Right kidney (tissue), 1 donor: ENCODE measurements at regions not wholly inside any gene's neighbourhood (a gene's known extent, or its start where the extent isn't known, plus 50 kb on each side); places are given as distances from the start of the nearest gene placed in this dataset.

ENCODE experiments used
- DNase-seq: peaks from one replicate; pipeline ENCODE4 v3.0.0-alpha.2; 2016

- DNase-seq, result no peak
These were observed 2362.4 kb upstream of the TENM3 start for GRCh38 chr4:179880756-179881155.

- DNase-seq, result no peak
These were observed 2349.0 kb upstream of the TENM3 start for GRCh38 chr4:179894066-179894778.

GRCh38 chr4:179919587-179919986 lies 2323.6 kb upstream of the TENM3 start:
- no peak for DNase-seq

DNA sequence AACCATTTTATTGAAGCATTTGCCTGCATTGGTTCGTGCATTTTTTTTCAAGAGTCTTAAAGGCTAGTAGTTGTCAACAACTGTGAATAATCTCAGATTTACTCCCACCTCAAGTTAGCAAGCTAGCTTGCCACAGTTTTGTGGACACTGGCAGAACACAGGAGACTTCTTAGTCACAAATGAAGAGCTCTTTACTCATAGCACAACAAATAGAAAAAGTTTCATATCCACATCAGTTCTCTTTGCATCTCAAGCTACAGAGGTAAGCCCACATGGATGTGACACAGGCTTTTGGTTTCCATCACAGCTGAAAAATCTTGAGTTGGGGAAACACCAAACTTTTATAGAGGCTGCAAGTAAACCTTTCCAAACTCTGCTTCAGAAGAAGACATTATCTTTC lies 2315.7 kb upstream of the TENM3 start:
- DNase-seq, result no peak

DNA sequence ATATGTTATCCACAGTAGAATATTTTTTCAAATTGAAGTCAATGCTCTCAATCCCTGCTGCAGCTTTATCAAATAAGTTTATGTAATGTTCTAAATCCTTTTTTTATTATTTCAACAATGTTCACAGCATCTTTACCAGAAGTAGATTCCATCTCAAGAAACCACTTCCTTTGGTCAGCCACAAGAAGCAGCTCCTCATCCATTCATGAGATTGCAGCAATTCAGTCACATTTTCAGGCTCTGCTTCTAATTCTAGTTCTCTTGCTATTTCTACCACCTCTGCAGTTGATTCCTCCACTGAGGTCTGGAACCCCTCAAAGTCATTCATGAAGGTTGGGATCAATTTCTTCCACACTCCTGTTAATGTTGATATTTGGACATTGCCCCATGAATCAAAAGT lies 2301.3 kb upstream of the TENM3 start:
- DNase-seq, result no peak

DNA sequence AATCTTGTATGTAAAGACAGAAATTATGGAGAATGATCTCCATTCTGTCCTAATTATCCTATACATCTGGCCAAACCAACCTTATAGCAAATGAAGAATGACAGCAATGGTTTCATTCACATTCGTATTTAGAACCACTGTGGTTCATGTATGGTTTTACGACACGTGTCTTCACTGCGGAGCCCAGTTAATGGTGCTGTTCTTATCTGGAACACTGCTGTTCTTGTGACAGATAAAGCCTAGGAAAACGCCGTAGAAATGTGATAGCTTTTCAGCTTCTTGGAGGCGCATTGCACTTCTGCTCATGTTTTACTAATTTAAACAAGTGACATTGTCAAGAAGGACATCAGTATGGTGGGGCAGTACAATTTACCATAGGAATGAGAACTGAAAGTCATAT lies 2266.4 kb upstream of the TENM3 start:
- DNase-seq, result no peak

DNA sequence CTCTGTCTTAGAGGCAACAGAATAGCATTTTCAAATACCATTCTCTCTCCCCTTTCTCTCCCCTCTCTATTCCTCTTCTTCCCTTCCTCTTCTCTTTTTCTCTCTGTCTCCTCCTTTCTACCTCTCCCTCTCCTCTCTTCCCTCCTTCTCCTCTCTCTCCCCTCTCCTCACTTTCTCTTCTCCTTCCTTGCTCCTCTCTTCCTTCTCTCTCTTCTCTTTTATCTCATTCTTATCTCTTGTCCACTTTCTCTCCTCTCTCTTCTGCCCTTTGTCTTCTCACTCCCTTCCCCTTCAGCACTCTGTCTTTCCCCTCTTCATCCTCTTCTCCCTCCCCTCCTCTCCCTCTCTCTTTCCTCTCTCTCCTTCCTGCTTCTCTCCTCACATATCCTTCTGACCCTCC lies 2265.8 kb upstream of the TENM3 start:
- DNase-seq, result no peak

DNA sequence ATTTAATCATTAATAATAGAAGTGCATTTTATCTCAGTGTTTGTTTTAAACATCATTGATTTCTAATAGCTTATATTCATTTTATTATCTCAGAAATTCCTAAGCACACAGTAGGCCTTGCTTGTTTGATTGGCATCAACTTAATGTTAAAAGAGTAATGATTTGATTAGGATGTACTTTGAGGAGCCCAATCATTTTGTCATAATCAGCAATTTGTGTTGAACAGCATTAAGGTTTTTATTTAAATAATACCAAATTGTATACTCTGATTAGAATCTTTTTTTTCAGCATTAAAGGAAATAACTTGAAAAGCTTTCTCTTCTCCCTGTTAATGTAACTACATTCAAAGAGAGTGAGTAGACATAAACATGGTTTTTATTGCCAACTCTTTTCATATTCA lies 2262.0 kb upstream of the TENM3 start:
- no peak for DNase-seq

DNA sequence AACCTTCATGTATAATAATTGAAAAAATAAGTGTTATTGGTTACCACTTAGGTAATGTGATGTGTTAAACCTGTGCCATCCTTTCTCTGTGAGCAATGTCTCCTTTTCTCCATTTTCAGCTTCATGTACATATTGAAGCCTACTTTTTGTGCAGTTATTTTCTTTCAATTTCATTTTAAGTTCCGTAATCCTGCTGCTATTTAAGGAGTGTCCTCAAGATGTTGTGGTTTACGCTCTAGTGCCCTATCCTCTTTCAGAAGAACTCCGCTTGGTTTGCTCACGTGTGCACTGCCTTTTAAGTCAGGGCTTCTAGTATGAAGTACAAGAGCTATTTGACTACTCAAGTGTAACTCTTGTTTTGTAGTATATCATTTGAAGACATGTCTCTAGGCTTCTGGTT lies 2253.2 kb upstream of the TENM3 start:
- no peak for DNase-seq

- DNase-seq, result no peak
These were observed 2233.9 kb upstream of the TENM3 start for GRCh38 chr4:180009316-180009715.

DNA sequence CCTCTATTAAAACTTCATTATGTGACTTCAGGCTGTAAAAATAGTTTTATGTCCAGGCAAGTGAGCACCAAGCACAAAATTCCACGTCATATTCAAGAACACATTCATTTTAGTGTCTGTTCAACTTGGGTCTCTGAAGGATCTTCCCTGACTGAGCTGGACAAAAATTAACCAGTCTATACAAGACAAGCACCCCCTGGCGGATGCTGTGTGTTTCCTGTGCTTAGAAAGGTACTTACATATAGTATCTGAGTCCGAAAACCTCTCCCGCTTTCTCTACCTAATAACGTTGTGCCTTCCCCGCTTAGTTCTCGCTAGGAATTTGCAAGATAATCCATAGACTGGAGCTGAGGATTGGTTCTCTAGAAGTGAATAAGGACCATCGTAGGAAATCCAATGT lies 2214.5 kb upstream of the TENM3 start:
- no peak for DNase-seq

DNA sequence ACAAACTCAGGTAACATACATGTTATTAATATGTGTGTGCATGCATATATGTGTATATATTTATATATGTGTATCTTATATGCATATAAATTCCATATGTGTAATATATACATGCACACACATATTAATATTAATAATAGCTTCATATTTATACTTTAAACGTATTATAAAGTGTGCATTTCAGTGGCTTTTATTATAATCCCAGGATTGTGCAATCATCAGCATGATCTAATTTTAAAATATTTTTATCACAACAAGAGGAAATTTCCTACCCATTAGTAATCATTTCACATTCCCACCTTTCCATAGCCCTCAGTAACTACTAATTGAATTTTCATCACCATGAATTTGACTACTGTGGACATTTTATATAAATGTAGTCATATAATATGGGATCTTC lies 2211.9 kb upstream of the TENM3 start:
- no peak for DNase-seq

GRCh38 chr4:180041576-180041975 lies 2201.6 kb upstream of the TENM3 start:
- no peak for DNase-seq

DNA sequence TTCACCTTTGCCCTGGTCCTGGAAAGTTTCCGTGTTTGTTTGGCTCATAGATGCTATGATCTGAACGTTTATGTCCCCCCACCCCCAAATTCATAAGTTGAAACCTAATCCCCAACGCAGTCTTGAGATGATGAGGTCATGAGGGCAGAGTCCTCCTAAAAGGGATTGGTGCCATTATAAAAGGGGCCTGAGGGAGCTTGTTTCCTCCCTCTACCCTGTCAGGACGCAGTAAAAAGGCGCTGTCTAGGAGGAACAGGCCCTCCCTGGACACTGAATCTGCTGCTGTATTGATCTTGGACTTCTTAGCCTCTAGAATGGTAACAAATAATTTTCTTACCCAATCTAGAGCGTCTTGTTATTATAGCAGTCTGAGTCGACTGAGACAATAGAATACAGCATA lies 2190.6 kb upstream of the TENM3 start:
- no peak for DNase-seq

GRCh38 chr4:180054291-180054690 lies 2188.9 kb upstream of the TENM3 start:
- no peak for DNase-seq

- no peak for DNase-seq
These were observed 2185.9 kb upstream of the TENM3 start for GRCh38 chr4:180057299-180057721.

DNA sequence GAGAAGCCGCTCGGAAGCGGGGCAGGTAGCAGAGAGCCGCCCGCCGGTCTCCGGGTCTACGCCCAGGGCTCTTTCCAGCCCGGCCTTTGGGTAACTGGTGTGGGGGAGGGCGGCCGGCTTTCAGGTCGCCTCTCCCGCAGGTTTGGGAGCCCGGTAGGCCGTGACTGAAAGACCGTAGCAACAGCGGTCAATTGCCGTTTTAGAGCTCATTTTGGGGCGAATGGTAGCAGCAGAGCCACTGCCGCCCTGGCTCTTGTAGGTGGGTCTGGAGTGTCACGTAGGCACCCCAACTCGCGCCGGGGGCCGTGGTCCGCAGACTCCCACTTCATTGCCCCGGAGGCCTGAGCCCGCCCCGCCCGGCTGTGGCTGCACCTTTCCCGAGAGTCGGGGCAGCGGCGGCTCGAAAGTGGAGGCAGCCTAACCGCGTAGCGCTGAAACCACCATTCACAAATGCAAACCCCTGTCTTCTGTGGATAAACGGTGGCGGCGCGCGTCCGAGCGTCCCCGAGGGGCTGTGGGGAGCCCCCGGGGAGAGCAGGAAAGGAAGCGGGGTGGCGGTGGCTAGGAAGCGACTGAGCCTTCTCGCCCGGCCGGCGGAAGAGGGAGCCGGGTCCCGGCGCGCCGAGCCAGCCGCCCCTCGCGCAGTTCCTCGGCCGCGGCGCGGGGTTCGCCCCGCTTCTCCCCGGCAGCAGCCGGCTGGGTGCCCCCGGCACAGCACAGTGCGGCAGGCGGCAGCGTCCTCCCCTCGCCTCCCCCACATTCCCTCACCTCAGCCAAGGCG lies 2185.1 kb upstream of the TENM3 start:
- DNase-seq, result peak; percentile 78

DNA sequence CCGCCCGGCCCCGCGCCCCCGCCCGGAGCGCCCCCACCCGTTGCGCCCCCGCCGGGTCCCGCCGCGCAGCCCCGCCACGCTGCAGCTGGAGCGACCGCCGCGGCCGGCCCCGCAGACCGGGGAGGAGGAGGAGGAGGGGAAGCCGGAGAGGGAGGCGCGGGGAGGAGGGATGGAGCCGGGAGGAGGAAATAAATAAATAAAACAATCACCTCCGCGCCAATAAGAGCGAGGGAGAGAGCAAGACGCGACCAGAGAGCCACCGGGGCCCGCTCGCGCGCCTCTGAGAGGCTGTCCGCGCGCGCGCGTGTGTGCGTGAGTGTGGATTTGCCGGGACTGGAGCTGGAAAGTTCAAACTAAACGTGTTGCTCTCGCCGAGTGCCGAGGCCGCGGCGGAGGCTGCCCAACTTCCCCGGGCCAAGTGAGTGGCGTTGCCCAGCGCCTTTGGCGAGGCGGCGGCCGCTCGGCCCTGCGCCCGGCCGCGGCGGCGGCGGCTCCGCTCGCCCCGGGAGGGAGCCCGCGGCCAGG lies 2184.4 kb upstream of the TENM3 start:
- DNase-seq, result peak; percentile 86

DNA sequence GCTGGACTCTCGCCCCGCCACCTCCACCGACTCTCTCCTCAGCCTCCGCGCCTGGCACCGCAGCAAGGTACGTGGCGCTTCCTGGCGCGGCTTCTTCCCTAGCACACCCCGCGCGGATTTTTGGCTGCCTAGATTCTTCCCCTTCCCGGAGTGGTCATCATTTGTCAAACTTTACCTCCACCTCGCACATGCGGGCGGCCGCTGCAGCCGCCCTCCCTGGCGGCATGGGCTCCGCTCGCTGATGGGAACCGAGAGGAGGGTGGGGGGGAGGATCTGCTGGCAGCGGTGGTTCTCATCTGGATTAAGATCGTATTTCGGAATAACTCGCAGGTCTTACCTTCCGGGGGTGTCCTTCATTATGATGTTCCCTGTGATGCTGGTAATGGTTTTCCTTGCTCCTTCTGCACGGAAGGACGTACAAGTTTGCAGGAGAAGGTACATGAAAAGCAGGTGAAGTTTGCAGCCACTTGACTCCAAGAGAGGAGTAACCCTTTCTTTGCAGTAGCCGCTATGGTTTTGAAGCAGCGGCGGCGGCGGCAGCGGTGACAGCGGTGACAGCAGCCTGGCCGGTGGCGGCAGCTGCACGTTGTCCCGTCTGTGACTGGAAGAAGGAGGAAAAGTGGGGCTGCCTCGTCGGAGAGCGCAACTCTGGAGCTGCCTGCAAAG lies 2183.9 kb upstream of the TENM3 start:
- peak; percentile 77 for DNase-seq

GRCh38 chr4:180060159-180060889 lies 2182.9 kb upstream of the TENM3 start:
- peak; percentile 9 for DNase-seq

GRCh38 chr4:180081072-180081471 lies 2162.1 kb upstream of the TENM3 start:
- DNase-seq, result no peak

- no peak for DNase-seq
These were observed 2158.6 kb upstream of the TENM3 start for GRCh38 chr4:180084561-180084960.
